ENCODE measurements at regions not wholly inside any gene's neighbourhood (a gene's known extent, or its start where the extent isn't known, plus 50 kb on each side); places are given as distances from the start of the nearest gene placed in this dataset.
"Not testable (repeated sequence)": the region's sequence is repeated elsewhere in the genome, so short reads cannot be mapped to it uniquely, and the experiment has no call there.

GRCh38 chr7:17396692-17397091 lies 98.2 kb downstream of the AHR start:
- Mint-ChIP-seq H3K27me3 (peaks cover 0 to 5% of the 10 kb centered on the region in 2 donors), H3K4me1 (ENCODE audit: low read depth in 2 of 2) (peaks cover 0 to 9% of the 10 kb centered on the region in 2 donors), H3K4me3 (no peak overlapping the region), H3K9me3 (peaks cover 9% of the 10 kb centered on the region), H3K36me3 (peaks cover 5% of the 10 kb centered on the region), H3K27ac (no peak overlapping the region)
- ATAC-seq (no peak), DNase-seq (ENCODE audit: low spot score) (no peak)

- peak overlapping the region in 1 of 2 donors; percentile 54 for H3K27ac Mint-ChIP-seq
- ATAC-seq (peak in 1 of 2 donors; percentile 49), DNase-seq (ENCODE audit: low spot score) (no peak)
- H3K36me3 Mint-ChIP-seq: no peaks in the 10 kb centered on the region
- peak overlapping the region; percentile 70 for H3K4me3 Mint-ChIP-seq
- H3K4me1 Mint-ChIP-seq (ENCODE audit: low read depth in 2 of 2): peaks cover 0 to 19% of the 10 kb centered on the region in 2 donors
- H3K9me3 Mint-ChIP-seq: no peaks in the 10 kb centered on the region
- H3K27me3 Mint-ChIP-seq: peaks cover 5 to 10% of the 10 kb centered on the region in 2 donors
These were observed 103.6 kb downstream of the AHR start for GRCh38 chr7:17401791-17402627.

- H3K27ac Mint-ChIP-seq: peak overlapping the region in 1 of 2 donors; percentile 54
- ATAC-seq: peak in 1 of 2 donors; percentile 56
- no peaks in the 10 kb centered on the region for H3K36me3 Mint-ChIP-seq
- peaks cover 5 to 12% of the 10 kb centered on the region in 2 donors for H3K27me3 Mint-ChIP-seq
- peaks cover 0 to 19% of the 10 kb centered on the region in 2 donors for H3K4me1 Mint-ChIP-seq (ENCODE audit: low read depth in 2 of 2)
- H3K4me3 Mint-ChIP-seq: peak overlapping the region; percentile 70
- H3K9me3 Mint-ChIP-seq: no peaks in the 10 kb centered on the region
- DNase-seq (ENCODE audit: low spot score): no peak
These were observed 104.3 kb downstream of the AHR start for GRCh38 chr7:17402628-17403278.

- Mint-ChIP-seq H3K4me3 (no peak overlapping the region), H3K27ac (no peak overlapping the region), H3K36me3 (no peaks in the 10 kb centered on the region), H3K4me1 (ENCODE audit: low read depth in 2 of 2) (peaks cover 0 to 19% of the 10 kb centered on the region in 2 donors), H3K9me3 (no peaks in the 10 kb centered on the region), H3K27me3 (peaks cover 5 to 12% of the 10 kb centered on the region in 2 donors)
- ATAC-seq (no peak), DNase-seq (ENCODE audit: low spot score) (no peak)
These were observed 105.6 kb downstream of the AHR start for GRCh38 chr7:17404006-17404405.

GRCh38 chr7:17405786-17406185 lies 107.3 kb downstream of the AHR start:
- Mint-ChIP-seq H3K9me3 (no peaks in the 10 kb centered on the region), H3K27ac (no peak overlapping the region), H3K36me3 (no peaks in the 10 kb centered on the region), H3K4me1 (ENCODE audit: low read depth in 2 of 2) (peaks cover 0 to 19% of the 10 kb centered on the region in 2 donors), H3K27me3 (peaks cover 0 to 12% of the 10 kb centered on the region in 2 donors), H3K4me3 (no peak overlapping the region)
- DNase-seq (ENCODE audit: low spot score): no peak
- no peak for ATAC-seq

DNA sequence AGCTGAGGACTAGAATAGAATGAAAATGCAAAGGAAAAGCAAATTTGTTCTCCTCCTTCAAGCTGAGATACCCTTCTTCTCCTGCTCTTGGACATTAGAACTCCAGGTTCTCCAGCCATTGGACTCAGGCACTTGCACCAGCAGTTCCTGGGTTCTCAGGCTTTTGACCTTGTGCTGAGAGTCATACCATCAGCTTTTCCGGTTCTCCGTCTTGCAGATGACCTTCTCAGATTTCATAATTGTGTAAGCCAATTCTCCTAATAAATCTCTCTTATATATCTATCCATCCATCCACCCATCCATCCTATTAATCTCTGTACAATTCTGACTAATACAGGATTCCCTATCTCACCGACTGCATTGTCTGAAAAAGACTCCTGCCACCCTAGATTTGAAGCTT lies 108.3 kb downstream of the AHR start:
- Mint-ChIP-seq H3K4me3 (no peak overlapping the region), H3K27ac (no peak overlapping the region), H3K27me3 (peaks cover 0 to 12% of the 10 kb centered on the region in 2 donors), H3K4me1 (ENCODE audit: low read depth in 2 of 2) (peaks cover 0 to 10% of the 10 kb centered on the region in 2 donors), H3K9me3 (no peaks in the 10 kb centered on the region), H3K36me3 (no peaks in the 10 kb centered on the region)
- no peak for ATAC-seq
- no peak for DNase-seq (ENCODE audit: low spot score)

- no peaks in the 10 kb centered on the region for H3K9me3 Mint-ChIP-seq
- H3K4me1 Mint-ChIP-seq (ENCODE audit: low read depth in 2 of 2): peaks cover 0 to 7% of the 10 kb centered on the region in 2 donors
- no peaks in the 10 kb centered on the region for H3K36me3 Mint-ChIP-seq
- DNase-seq (ENCODE audit: low spot score): no peak
- peaks cover 0 to 12% of the 10 kb centered on the region in 2 donors for H3K27me3 Mint-ChIP-seq
- H3K4me3 Mint-ChIP-seq: no peak overlapping the region
- no peak overlapping the region for H3K27ac Mint-ChIP-seq
- no peak for ATAC-seq
These were observed 108.8 kb downstream of the AHR start for GRCh38 chr7:17407229-17407628.

- no peak for ATAC-seq
- DNase-seq (ENCODE audit: low spot score): no peak
- Mint-ChIP-seq H3K4me1 (ENCODE audit: low read depth in 2 of 2) (no peaks in the 10 kb centered on the region), H3K27me3 (peaks cover 0 to 6% of the 10 kb centered on the region in 2 donors), H3K36me3 (no peaks in the 10 kb centered on the region), H3K9me3 (no peaks in the 10 kb centered on the region), H3K27ac (no peak overlapping the region), H3K4me3 (no peak overlapping the region)
These were observed 109.9 kb downstream of the AHR start for GRCh38 chr7:17408245-17408903.

DNA sequence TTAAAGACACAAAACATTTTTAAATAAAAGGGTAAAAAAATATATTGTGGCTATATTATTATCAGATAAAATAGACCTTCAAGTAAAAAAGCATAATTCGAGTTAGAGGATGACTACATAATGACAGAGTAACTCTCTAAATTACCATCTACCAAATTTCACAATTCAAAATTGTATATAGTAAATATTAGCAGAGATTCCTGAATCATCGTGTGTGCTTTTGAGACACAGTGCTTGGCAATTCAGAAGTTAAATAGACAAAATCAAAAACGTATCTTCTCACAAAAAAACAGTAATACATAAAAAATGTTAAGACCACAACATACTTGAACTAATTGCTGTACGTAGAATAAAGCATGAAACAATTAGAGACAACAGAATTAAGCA lies 110.4 kb downstream of the AHR start:
- Mint-ChIP-seq H3K4me3 (no peak overlapping the region), H3K9me3 (no peaks in the 10 kb centered on the region), H3K4me1 (ENCODE audit: low read depth in 2 of 2) (no peaks in the 10 kb centered on the region), H3K27ac (no peak overlapping the region), H3K36me3 (no peaks in the 10 kb centered on the region), H3K27me3 (peaks cover 0 to 6% of the 10 kb centered on the region in 2 donors)
- DNase-seq (ENCODE audit: low spot score) (no peak), ATAC-seq (no peak)

DNA sequence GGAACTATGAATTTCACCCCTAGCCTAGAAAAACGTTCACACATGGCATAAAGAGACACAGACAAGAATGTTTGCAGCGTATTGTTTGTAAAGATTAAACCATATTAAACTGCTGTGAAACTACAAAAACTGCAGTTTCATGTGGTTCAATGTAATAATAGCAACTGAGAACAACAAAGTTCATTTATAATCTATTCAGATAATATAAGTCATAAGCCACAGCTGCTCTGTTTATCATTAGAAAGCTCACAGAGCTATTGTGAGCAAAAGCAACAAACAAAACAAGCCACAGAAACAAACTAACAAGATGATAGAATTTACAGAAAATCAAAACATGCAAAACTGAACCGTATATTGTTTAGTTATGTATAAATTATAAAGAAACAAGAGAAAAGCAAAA lies 113.5 kb downstream of the AHR start:
- Mint-ChIP-seq H3K36me3 (no peaks in the 10 kb centered on the region), H3K4me1 (ENCODE audit: low read depth in 2 of 2) (no peaks in the 10 kb centered on the region), H3K4me3 (no peak overlapping the region), H3K27ac (no peak overlapping the region), H3K9me3 (no peaks in the 10 kb centered on the region), H3K27me3 (peaks cover 0 to 2% of the 10 kb centered on the region in 2 donors)
- DNase-seq (ENCODE audit: low spot score) (no peak), ATAC-seq (no peak)

GRCh38 chr7:17412883-17413282 lies 114.4 kb downstream of the AHR start:
- no peaks in the 10 kb centered on the region for H3K4me1 Mint-ChIP-seq (ENCODE audit: low read depth in 2 of 2)
- no peaks in the 10 kb centered on the region for H3K36me3 Mint-ChIP-seq
- peak in 1 of 2 donors; percentile 43 for ATAC-seq
- no peak for DNase-seq (ENCODE audit: low spot score)
- H3K9me3 Mint-ChIP-seq: no peaks in the 10 kb centered on the region
- H3K27me3 Mint-ChIP-seq: no peaks in the 10 kb centered on the region
- no peak overlapping the region for H3K27ac Mint-ChIP-seq
- no peak overlapping the region for H3K4me3 Mint-ChIP-seq

DNA sequence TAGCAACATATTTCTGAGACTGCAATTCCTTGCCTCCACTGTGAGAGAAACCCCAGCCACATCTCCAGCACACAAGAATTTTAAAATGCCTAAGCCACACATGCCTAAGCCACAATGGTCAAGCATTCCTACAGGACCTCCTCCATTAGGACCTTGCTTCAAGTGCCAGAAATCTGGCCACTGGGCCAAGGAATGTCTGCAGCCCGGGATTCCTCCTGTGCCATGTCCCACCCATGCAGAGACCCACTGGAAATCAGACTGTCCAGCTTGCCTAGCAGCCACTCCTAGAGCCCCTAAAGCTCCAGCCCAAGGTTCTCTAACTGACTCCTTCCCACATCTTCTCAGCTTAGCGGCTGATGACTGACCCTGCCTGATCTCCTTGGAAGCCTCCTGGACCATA lies 117.5 kb downstream of the AHR start:
- H3K9me3 Mint-ChIP-seq: no peaks in the 10 kb centered on the region
- H3K36me3 Mint-ChIP-seq: no peaks in the 10 kb centered on the region
- ATAC-seq (no peak), DNase-seq (ENCODE audit: low spot score) (no peak)
- no peaks in the 10 kb centered on the region for H3K4me1 Mint-ChIP-seq (ENCODE audit: low read depth in 2 of 2)
- no peak overlapping the region for H3K27ac Mint-ChIP-seq
- no peaks in the 10 kb centered on the region for H3K27me3 Mint-ChIP-seq
- H3K4me3 Mint-ChIP-seq: no peak overlapping the region

DNA sequence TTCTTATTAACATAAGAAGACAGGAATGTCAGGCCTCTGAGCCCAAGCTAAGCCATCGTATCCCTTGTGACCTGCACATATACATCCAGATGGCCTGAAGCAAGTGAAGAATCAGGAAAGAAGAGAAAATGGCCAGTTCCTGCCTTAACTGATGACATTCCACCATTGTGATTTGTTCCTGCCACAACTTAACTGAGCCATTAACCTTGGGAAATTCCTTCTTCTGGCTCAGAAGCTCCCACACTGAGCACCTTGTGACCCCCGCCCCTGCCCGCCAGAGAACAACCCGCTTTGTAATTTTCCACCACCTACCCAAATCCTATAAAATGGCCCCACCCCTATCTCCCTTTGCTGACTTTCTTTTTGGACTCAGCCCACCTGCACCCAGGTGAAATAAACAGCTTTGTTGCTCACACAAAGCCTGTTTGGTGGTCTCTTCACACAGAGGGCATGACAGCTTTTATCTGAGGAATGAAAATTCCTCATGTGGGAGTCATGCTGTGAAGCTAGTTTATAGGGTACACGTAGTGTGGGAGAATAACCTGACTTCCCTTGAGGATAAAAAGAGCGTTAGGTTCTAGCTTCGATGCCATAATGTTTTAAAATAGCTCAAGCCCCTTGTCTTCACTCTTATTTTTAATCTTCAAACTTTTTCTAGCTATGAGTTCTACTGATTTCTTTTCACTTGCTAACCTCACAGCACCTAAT lies 122.0 kb downstream of the AHR start:
- not testable (repeated sequence) for H3K4me3 Mint-ChIP-seq; H3K36me3 Mint-ChIP-seq; H3K27ac Mint-ChIP-seq; DNase-seq (ENCODE audit: low spot score); H3K9me3 Mint-ChIP-seq; ATAC-seq; H3K4me1 Mint-ChIP-seq (ENCODE audit: low read depth in 2 of 2); H3K27me3 Mint-ChIP-seq

Measured in natural killer cell treated with Interleukin-12 subunit alpha and Interleukin-12 subunit beta and Interleukin-15 and Interleukin-18, amount 100 ng/mL, for 72 hours (primary cell).